B cell (primary cell): ENCODE measurements at regions not wholly inside any gene's neighbourhood (a gene's known extent, or its start where the extent isn't known, plus 50 kb on each side); places are given as distances from the start of the nearest gene placed in this dataset.

ENCODE experiments used
- CTCF ChIP-seq: fragments of 200-600 bp; IDR thresholded peaks from one replicate; pipeline ENCODE4 v1.8.0; 2022; ENCODE audit warnings: antibody characterized with exemption, mild to moderate bottlenecking
- EZH2 ChIP-seq: IDR thresholded peaks from 2 replicates; pipeline ENCODE4 v1.6.1; 2012; ENCODE audit warnings: borderline replicate concordance, low read depth, mild to moderate bottlenecking, moderate library complexity, low read length; ENCODE audit not compliant: insufficient read depth, poor library complexity, severe bottlenecking

GRCh38 chr4:35347276-35347675, 897.0 kb downstream of the ARAP2 start:
- TF ChIP-seq CTCF (no peak), EZH2 (no peak)
